NCI-H1930 (cell line): ENCODE measurements at regions not wholly inside any gene's neighbourhood (a gene's known extent, or its start where the extent isn't known, plus 50 kb on each side); places are given as distances from the start of the nearest gene placed in this dataset.

Experiments used
- DNase-seq, 2 experiments: peaks; one replicate each; lab custom pipeline; 2025; lab: John Stamatoyannopoulos, UW

GRCh38 chr13:106234636-106235035, 300.8 kb downstream of the EFNB2 start:
- no peak for DNase-seq

DNA sequence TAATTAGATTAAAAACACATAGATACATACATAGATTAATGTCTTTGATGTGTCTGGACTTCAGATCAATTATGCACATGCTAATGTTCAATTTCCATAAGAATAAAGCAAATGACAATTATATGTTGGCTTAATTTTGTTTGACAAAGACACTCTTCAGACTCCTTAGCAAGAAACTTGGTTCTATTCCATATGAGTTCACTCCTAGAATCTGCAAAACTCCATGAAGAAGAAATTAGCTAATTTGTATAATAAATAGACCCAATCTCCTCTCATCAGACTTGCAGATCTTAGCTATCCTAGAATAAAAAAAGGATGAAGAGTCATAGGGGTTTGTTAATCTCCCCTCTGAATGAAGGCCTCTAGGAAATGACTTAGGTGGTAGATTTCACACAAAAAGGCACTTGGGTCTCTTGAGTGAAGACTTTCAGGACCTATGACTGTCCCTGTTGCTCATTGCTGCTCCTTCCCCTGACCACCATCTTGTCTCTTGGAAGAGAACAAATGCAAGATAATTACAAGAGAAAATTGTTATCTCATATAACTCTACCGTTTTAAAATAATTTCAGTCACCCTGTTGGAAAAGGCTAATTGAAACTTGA, 302.2 kb downstream of the EFNB2 start:
- DNase-seq = no peak

GRCh38 chr13:106232681-106233080, 302.8 kb downstream of the EFNB2 start:
- DNase-seq = no peak

GRCh38 chr13:106230450-106230849, 305.0 kb downstream of the EFNB2 start:
- no peak for DNase-seq

GRCh38 chr13:106225126-106225525, 310.3 kb downstream of the EFNB2 start:
- no peak for DNase-seq

- no peak for DNase-seq
Measured at GRCh38 chr13:106220211-106220610, 315.3 kb downstream of the EFNB2 start.

- no peak for DNase-seq
Measured at GRCh38 chr13:106213028-106213757, 322.3 kb downstream of the EFNB2 start.

- DNase-seq = no peak
Measured at GRCh38 chr13:106212386-106213010, 323.0 kb downstream of the EFNB2 start.

- DNase-seq = no peak
Measured at GRCh38 chr13:106210324-106210723, 325.1 kb downstream of the EFNB2 start.

- no peak for DNase-seq
Measured at GRCh38 chr13:106205871-106206270, 329.6 kb downstream of the EFNB2 start.

DNA sequence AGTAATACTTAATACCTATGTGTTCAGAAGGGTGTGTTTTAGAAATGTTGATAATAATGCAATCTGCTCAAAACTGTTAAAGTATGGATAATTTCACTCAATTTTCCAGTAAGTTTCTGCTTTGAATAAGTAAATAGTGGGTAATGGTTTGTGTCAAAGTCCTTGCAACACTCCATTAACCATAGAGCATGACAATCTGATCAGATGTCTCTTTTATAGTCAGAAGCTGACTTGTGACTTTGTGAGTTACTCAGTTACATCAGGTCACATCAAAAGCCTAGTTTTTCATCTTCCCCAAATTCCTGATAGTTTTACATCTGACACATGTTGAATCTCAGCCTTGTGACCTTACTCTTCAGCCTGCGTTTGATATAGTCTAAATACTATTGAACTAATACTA, 338.0 kb downstream of the EFNB2 start:
- DNase-seq = no peak

DNA sequence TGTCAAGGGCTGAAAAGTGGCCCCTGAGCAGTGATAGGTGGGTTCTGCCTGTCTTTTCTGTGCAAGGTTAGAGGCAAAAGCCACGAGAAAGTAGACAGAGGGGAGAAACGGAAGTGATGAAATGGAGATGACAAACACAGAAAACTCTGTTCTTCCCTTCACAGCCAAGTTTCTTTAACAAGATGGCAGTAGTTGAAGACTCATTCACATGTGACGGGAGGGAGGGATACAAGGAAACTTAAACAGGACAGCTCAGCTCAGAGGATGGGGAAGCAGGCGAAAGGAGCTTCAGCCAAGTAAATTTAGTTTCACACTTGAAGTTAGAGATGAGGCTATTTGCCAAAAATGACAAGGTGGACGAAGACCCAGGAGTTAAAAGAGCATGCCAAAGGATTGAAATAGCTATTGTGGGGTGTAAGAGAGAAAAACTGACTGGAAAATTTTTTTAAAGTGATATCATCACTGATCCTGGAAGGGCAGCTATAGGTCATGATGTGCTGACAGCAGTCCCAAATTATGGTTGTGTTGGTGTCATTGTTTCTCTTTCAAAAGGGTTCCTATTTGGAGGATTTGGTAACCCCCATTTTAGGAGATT, 347.9 kb downstream of the EFNB2 start:
- DNase-seq = no peak

DNA sequence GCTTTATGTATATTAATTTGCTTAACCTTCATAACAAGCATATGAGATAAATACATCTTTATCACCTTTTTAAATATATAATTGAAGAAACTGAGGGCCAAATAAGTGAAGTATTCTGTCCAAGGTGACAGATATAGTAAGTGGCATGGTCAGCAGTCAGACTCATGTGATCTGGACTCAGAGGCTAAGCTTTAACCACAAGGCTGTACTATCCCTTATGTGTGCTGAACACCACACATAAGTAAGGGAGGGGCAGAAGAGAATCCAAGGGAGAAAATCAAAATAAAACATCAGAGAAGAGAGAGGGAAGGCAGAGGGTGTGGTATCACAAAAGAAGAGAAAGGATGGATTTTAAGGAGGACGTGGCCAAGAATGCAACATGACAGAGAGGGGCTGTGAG, 348.4 kb downstream of the EFNB2 start:
- no peak for DNase-seq

- DNase-seq = no peak
Measured at GRCh38 chr13:106186366-106187030, 349.0 kb downstream of the EFNB2 start.

- no peak for DNase-seq
Measured at GRCh38 chr13:106184790-106185189, 350.7 kb downstream of the EFNB2 start.

GRCh38 chr13:106183410-106184065, 351.9 kb downstream of the EFNB2 start:
- no peak for DNase-seq

GRCh38 chr13:106182404-106182803, 353.1 kb downstream of the EFNB2 start:
- DNase-seq = no peak

DNA sequence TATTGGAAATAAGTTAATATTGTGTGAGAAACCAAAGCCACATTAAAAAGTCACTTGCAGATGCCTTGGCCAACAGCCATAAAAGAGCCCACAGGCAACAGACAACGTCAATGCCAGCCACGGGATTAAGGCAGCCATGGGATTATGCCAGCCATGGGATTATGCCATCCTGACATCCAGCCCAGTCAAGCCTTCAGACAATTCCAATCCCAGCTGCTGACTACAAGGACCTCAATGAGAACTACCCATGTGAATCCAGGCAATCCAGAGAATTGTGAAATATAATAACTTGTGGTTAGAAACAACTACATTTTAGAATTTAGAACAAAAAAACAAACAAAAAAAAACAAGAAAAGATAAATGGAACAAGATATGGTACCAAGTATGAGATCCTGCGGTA, 356.6 kb downstream of the EFNB2 start:
- no peak for DNase-seq

DNA sequence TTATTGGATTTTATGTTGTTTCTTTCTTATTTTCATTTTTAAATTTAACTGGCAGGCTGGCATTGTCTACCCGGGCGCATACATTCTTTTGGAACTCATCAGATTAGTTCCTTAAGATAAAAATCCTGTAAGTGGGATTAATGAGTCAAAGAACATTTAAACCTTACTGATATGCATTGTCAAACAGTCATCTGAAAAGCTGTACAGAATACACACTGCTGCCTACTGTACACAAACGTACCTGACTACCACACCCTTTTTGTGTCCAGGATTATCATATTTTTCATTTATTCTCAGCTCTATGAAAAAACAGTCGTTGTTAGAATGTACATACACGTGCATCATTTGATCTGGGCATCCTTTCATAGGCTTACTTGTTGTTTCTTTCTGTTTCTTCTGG, 358.3 kb downstream of the EFNB2 start:
- DNase-seq = no peak

- DNase-seq = no peak
Measured at GRCh38 chr13:106176117-106176516, 359.3 kb downstream of the EFNB2 start.

GRCh38 chr13:106173891-106174610, 361.4 kb downstream of the EFNB2 start:
- DNase-seq = no peak
